ENCODE measurements at regions not wholly inside any gene's neighbourhood (a gene's known extent, or its start where the extent isn't known, plus 50 kb on each side); places are given as distances from the start of the nearest gene placed in this dataset.
"Not testable (repeated sequence)": the region's sequence is repeated elsewhere in the genome, so short reads cannot be mapped to it uniquely, and the experiment has no call there.

DNA sequence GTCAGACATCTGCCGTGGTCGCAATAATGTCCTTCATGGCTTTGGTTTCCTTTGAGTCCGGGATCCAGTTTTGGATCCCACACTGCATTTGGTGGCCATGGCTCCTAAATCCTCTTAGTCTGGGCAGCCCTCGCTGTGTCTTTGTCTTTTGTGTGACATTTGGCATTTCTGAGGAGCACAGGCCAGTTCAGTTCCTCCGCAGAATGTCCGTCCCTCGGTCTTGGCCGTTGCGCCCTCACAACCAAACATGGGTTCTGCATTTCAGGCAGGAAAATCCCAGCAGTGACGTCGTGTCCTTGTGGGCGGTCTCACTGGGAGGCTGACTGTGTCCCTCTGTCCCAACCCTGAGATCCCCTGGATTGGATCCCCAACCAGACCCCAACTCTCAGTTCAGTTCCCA lies 172.9 kb upstream of the PPP1R26 start:
- no peak for DNase-seq
- H3K36me3 ChIP-seq (ENCODE audit: control insufficient read depth in 4 of 4, insufficient read depth in 4 of 4, low read length in 3 of 4): no peaks in the 10 kb centered on the region
- POLR2A ChIA-PET: no interaction called here
- no peak overlapping the region for H3K4me3 ChIP-seq (ENCODE audit: control insufficient read depth in 1 of 7, extremely low read depth in 1 of 7, insufficient read depth in 4 of 7, low read depth in 2 of 7, low read length in 6 of 7)
- H3K4me1 ChIP-seq (ENCODE audit: control extremely low read depth in 1 of 4, control insufficient read depth in 4 of 4, insufficient read depth in 4 of 4, low read length in 3 of 4): no peaks in the 10 kb centered on the region
- H3K27me3 ChIP-seq (replicated peaks in 2 of 5; ENCODE audit: control insufficient read depth in 4 of 5, insufficient read depth in 5 of 5, low read length in 4 of 5): peaks cover 0 to 35% (median 4%) of the 10 kb centered on the region in 5 experiments
- H3K9me3 ChIP-seq (ENCODE audit: control extremely low read depth in 1 of 5, control insufficient read depth in 4 of 5, insufficient read depth in 2 of 5, low read depth in 1 of 5, low read length in 4 of 5): peaks cover 0 to 1% (median 0%) of the 10 kb centered on the region in 5 experiments
- WGBS (ENCODE audit: insufficient coverage): 92% methylated on average over 11 of the region's 12 CpGs
- H3K27ac ChIP-seq (ENCODE audit: insufficient read depth in 1 of 2, low read depth in 1 of 2, low read length in 2 of 2, poor library complexity in 1 of 2, severe bottlenecking in 2 of 2): no peak overlapping the region
- CTCF ChIA-PET: no interaction called here

DNA sequence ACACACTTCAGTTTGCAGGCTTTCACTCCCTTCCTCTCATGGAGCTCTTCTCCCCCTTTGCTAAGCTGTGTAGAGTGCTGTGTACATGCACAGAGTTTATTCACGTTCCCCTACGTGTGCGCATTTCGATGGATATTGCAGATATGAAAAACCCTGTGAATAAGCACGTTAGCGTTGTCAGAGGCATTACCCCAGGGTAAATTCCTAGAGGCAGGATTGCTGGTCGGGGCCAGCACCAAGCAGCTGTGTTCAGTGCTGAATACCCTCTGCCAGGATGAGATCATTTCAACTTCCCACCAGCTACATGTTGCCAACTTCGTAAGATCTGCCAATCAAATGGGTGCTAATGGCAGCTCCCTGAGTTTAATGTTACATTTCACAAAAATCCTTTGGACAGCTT lies 172.3 kb upstream of the PPP1R26 start:
- no peaks in the 10 kb centered on the region for H3K4me1 ChIP-seq (ENCODE audit: control extremely low read depth in 1 of 4, control insufficient read depth in 4 of 4, insufficient read depth in 4 of 4, low read length in 3 of 4)
- ChIA-PET POLR2A (no interaction called here), CTCF (no interaction called here)
- no peak overlapping the region for H3K4me3 ChIP-seq (ENCODE audit: control insufficient read depth in 1 of 7, extremely low read depth in 1 of 7, insufficient read depth in 4 of 7, low read depth in 2 of 7, low read length in 6 of 7)
- peaks cover 0 to 29% (median 4%) of the 10 kb centered on the region in 5 experiments for H3K27me3 ChIP-seq (replicated peaks in 2 of 5; ENCODE audit: control insufficient read depth in 4 of 5, insufficient read depth in 5 of 5, low read length in 4 of 5)
- 90% methylated on average over 8 of the region's 8 CpGs for whole genome bisulfite sequencing (ENCODE audit: insufficient coverage)
- H3K9me3 ChIP-seq (ENCODE audit: control extremely low read depth in 1 of 5, control insufficient read depth in 4 of 5, insufficient read depth in 2 of 5, low read depth in 1 of 5, low read length in 4 of 5): peaks cover 0 to 4% (median 2%) of the 10 kb centered on the region in 5 experiments
- no peak for DNase-seq
- no peak overlapping the region for H3K27ac ChIP-seq (ENCODE audit: insufficient read depth in 1 of 2, low read depth in 1 of 2, low read length in 2 of 2, poor library complexity in 1 of 2, severe bottlenecking in 2 of 2)
- no peaks in the 10 kb centered on the region for H3K36me3 ChIP-seq (ENCODE audit: control insufficient read depth in 4 of 4, insufficient read depth in 4 of 4, low read length in 3 of 4)

DNA sequence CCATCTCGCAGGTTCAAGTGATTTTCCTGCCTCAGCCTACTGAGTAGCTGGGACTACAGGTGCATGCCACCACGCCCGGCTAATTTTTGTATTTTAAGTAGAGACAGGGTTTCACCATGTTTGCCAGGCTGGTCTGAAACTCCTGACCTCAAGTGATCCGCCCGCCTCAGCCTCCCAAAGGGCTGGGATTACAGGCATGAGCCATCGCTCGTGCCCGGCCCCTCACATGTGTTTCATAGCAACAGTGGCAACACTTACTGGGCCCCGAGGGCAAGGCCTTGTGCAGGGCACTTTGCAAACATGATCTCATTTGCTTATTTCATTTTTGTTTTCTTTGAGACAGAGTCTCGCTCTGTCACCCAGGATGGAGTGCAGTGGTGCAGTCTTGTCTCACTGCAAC lies 171.7 kb upstream of the PPP1R26 start:
- H3K27ac ChIP-seq (ENCODE audit: insufficient read depth in 1 of 2, low read depth in 1 of 2, low read length in 2 of 2, poor library complexity in 1 of 2, severe bottlenecking in 2 of 2); CTCF ChIA-PET; DNase-seq; H3K4me3 ChIP-seq (ENCODE audit: control insufficient read depth in 1 of 7, extremely low read depth in 1 of 7, insufficient read depth in 4 of 7, low read depth in 2 of 7, low read length in 6 of 7); POLR2A ChIA-PET; H3K4me1 ChIP-seq (ENCODE audit: control extremely low read depth in 1 of 4, control insufficient read depth in 4 of 4, insufficient read depth in 4 of 4, low read length in 3 of 4); H3K9me3 ChIP-seq (ENCODE audit: control extremely low read depth in 1 of 5, control insufficient read depth in 4 of 5, insufficient read depth in 2 of 5, low read depth in 1 of 5, low read length in 4 of 5); H3K36me3 ChIP-seq (ENCODE audit: control insufficient read depth in 4 of 4, insufficient read depth in 4 of 4, low read length in 3 of 4): not testable (repeated sequence)
- H3K27me3 ChIP-seq (replicated peaks in 2 of 5; ENCODE audit: control insufficient read depth in 4 of 5, insufficient read depth in 5 of 5, low read length in 4 of 5): peaks cover 0 to 27% (median 4%) of the 10 kb centered on the region in 5 experiments
- WGBS (ENCODE audit: insufficient coverage): 96% methylated on average over 8 of the region's 10 CpGs

DNA sequence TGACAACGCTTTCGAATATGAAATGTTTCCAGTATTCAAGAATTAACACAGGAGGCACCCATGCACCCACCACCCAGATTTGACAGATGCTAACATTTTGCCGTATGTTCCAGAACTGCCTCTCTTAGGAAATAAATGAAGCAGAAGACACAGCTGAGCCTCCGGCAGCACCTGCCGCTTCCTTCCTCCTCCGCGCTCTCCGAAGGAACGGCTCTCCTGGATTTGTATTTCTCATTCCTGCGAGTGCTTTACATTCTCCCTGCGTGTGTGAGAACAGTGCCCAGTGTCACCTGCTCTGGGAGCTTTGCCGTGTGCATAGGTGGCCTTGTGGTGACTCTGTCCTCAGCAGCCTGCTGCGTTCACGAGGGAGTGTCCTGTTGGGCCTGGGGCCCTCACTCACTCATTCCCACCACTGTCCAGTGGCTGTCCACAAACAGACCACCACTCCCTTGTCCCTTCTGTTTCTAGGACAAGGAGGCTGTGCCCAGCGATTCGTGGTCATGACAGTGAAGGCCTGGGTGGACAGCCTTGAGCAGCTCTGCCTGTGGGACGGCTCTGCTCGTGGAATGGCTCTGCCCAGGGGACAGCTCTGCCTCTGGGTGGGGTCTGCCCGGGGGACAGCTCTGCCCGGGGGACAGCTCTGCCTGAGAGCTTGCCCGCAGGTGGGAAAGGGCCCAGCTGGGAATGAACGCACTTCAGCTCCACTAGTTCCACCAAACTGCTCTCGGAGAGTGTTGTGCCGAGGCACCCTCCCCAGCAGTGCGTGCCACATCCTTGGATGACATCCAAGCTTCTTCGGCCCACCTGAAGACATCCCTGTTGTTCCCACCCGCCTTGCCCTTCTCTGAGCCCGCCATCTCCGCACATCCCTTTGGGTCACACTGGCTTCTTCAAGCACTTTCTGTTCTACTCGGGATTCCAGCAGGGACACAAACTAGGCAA lies 170.5 kb upstream of the PPP1R26 start:
- H3K36me3 ChIP-seq (ENCODE audit: control insufficient read depth in 4 of 4, insufficient read depth in 4 of 4, low read length in 3 of 4): no peaks in the 10 kb centered on the region
- CTCF ChIA-PET: no interaction called here
- WGBS (ENCODE audit: insufficient coverage): 93% methylated on average over 28 of the region's 30 CpGs
- DNase-seq: no peak
- peaks cover 5 to 12% (median 9%) of the 10 kb centered on the region in 5 experiments for H3K9me3 ChIP-seq (ENCODE audit: control extremely low read depth in 1 of 5, control insufficient read depth in 4 of 5, insufficient read depth in 2 of 5, low read depth in 1 of 5, low read length in 4 of 5)
- H3K27ac ChIP-seq (ENCODE audit: insufficient read depth in 1 of 2, low read depth in 1 of 2, low read length in 2 of 2, poor library complexity in 1 of 2, severe bottlenecking in 2 of 2): no peak overlapping the region
- peaks cover 0 to 27% (median 3%) of the 10 kb centered on the region in 5 experiments for H3K27me3 ChIP-seq (replicated peaks in 2 of 5; ENCODE audit: control insufficient read depth in 4 of 5, insufficient read depth in 5 of 5, low read length in 4 of 5)
- POLR2A ChIA-PET: no interaction called here
- H3K4me3 ChIP-seq (ENCODE audit: control insufficient read depth in 1 of 7, extremely low read depth in 1 of 7, insufficient read depth in 4 of 7, low read depth in 2 of 7, low read length in 6 of 7): no peak overlapping the region
- H3K4me1 ChIP-seq (ENCODE audit: control extremely low read depth in 1 of 4, control insufficient read depth in 4 of 4, insufficient read depth in 4 of 4, low read length in 3 of 4): no peaks in the 10 kb centered on the region

DNA sequence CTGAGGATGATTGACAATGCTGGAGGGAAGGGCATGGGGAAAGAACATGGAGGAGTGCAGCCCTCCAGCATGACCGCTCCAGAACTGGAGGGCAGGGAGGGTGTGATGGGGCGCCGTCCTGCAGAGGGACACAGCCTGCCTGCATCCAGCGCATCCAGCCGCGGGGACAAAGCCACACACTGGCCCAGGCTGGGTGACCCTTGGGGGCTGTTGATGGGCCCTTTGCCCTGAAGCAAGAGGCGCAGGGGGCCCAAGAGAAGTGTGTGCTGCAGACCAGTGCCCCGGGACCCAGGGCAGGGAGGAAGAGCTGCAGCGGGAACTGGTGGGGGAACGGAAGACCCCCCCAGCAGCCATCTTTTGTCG lies 169.8 kb upstream of the PPP1R26 start:
- no peak overlapping the region for H3K4me3 ChIP-seq (ENCODE audit: control insufficient read depth in 1 of 7, extremely low read depth in 1 of 7, insufficient read depth in 4 of 7, low read depth in 2 of 7, low read length in 6 of 7)
- POLR2A ChIA-PET: no interaction called here
- no peak for DNase-seq
- H3K9me3 ChIP-seq (ENCODE audit: control extremely low read depth in 1 of 5, control insufficient read depth in 4 of 5, insufficient read depth in 2 of 5, low read depth in 1 of 5, low read length in 4 of 5): peaks cover 5 to 12% (median 9%) of the 10 kb centered on the region in 5 experiments
- H3K27ac ChIP-seq (ENCODE audit: insufficient read depth in 1 of 2, low read depth in 1 of 2, low read length in 2 of 2, poor library complexity in 1 of 2, severe bottlenecking in 2 of 2): no peak overlapping the region
- no peaks in the 10 kb centered on the region for H3K36me3 ChIP-seq (ENCODE audit: control insufficient read depth in 4 of 4, insufficient read depth in 4 of 4, low read length in 3 of 4)
- no peaks in the 10 kb centered on the region for H3K4me1 ChIP-seq (ENCODE audit: control extremely low read depth in 1 of 4, control insufficient read depth in 4 of 4, insufficient read depth in 4 of 4, low read length in 3 of 4)
- CTCF ChIA-PET: no interaction called here
- 93% methylated on average over 11 of the region's 11 CpGs for WGBS (ENCODE audit: insufficient coverage)
- peaks cover 0 to 27% (median 3%) of the 10 kb centered on the region in 5 experiments for H3K27me3 ChIP-seq (replicated peaks in 2 of 5; ENCODE audit: control insufficient read depth in 4 of 5, insufficient read depth in 5 of 5, low read length in 4 of 5)

DNA sequence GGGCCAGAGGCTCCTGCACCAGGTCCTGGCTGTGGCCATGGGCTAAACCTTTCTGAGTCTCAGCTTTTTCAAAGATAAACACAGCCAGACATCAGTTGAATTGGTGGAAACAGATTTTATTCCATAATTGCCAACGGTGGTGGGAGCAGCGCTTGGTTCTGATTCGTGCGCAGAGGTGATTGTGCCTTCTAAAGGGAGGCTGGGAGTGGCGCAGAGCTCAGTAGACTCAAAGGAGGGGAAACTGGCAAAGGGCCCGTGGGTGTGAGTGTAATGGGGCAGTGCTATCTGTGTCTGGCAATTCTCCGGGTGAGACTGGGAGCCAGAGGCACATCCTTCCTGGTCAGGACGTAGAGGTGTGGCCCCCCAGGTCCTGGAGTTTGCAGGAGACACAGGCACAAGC lies 169.4 kb upstream of the PPP1R26 start:
- Histone ChIP-seq H3K4me1 (ENCODE audit: control extremely low read depth in 1 of 4, control insufficient read depth in 4 of 4, insufficient read depth in 4 of 4, low read length in 3 of 4) (no peaks in the 10 kb centered on the region), H3K36me3 (ENCODE audit: control insufficient read depth in 4 of 4, insufficient read depth in 4 of 4, low read length in 3 of 4) (no peaks in the 10 kb centered on the region), H3K9me3 (ENCODE audit: control extremely low read depth in 1 of 5, control insufficient read depth in 4 of 5, insufficient read depth in 2 of 5, low read depth in 1 of 5, low read length in 4 of 5) (peaks cover 5 to 12% (median 9%) of the 10 kb centered on the region in 5 experiments), H3K4me3 (ENCODE audit: control insufficient read depth in 1 of 7, extremely low read depth in 1 of 7, insufficient read depth in 4 of 7, low read depth in 2 of 7, low read length in 6 of 7) (no peak overlapping the region), H3K27ac (ENCODE audit: insufficient read depth in 1 of 2, low read depth in 1 of 2, low read length in 2 of 2, poor library complexity in 1 of 2, severe bottlenecking in 2 of 2) (no peak overlapping the region), H3K27me3 (replicated peaks in 2 of 5; ENCODE audit: control insufficient read depth in 4 of 5, insufficient read depth in 5 of 5, low read length in 4 of 5) (peaks cover 0 to 29% (median 3%) of the 10 kb centered on the region in 5 experiments)
- POLR2A ChIA-PET: no interaction called here
- no peak for DNase-seq
- CTCF ChIA-PET: no interaction called here
- 88% methylated on average over 6 of the region's 8 CpGs for WGBS (ENCODE audit: insufficient coverage)

DNA sequence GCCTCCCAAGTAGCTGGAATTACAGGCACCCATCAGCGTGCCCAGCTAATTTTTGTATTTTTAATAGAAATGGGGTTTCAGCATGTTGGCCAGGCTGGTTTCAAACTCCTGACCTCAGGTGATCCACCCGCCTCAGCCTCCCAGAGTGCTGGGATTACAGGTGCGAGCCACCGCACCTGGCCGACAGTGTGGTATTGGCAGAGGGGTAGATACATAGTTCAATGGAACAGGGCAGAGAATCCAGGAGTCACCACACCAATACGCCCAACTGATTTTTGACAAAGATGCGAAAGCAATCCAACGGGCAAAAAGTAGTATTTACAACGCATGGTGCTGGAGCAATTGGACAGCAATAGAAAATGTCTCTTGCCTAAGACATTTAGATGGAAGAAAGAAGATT lies 164.0 kb upstream of the PPP1R26 start:
- no peaks in the 10 kb centered on the region for H3K36me3 ChIP-seq (ENCODE audit: control insufficient read depth in 4 of 4, insufficient read depth in 4 of 4, low read length in 3 of 4)
- H3K4me3 ChIP-seq (ENCODE audit: control insufficient read depth in 1 of 7, extremely low read depth in 1 of 7, insufficient read depth in 4 of 7, low read depth in 2 of 7, low read length in 6 of 7): no peak overlapping the region
- H3K27ac ChIP-seq (ENCODE audit: insufficient read depth in 1 of 2, low read depth in 1 of 2, low read length in 2 of 2, poor library complexity in 1 of 2, severe bottlenecking in 2 of 2): no peak overlapping the region
- WGBS (ENCODE audit: insufficient coverage): 96% methylated on average over 7 of the region's 9 CpGs
- no peaks in the 10 kb centered on the region for H3K4me1 ChIP-seq (ENCODE audit: control extremely low read depth in 1 of 4, control insufficient read depth in 4 of 4, insufficient read depth in 4 of 4, low read length in 3 of 4)
- POLR2A ChIA-PET: no interaction called here
- no peak for DNase-seq
- peaks cover 0 to 13% (median 4%) of the 10 kb centered on the region in 5 experiments for H3K27me3 ChIP-seq (replicated peaks in 2 of 5; ENCODE audit: control insufficient read depth in 4 of 5, insufficient read depth in 5 of 5, low read length in 4 of 5)
- peaks cover 5 to 12% (median 9%) of the 10 kb centered on the region in 5 experiments for H3K9me3 ChIP-seq (ENCODE audit: control extremely low read depth in 1 of 5, control insufficient read depth in 4 of 5, insufficient read depth in 2 of 5, low read depth in 1 of 5, low read length in 4 of 5)
- CTCF ChIA-PET: no interaction called here
